Kidney (tissue), 13 donors: ENCODE measurements at regions not wholly inside any gene's neighbourhood (a gene's known extent, or its start where the extent isn't known, plus 50 kb on each side); places are given as distances from the start of the nearest gene placed in this dataset.

ENCODE experiments used
- DNase-seq, 5 donors: peaks; one replicate each; pipeline ENCODE4 v3.0.0-alpha.2; 2013 to 2020
- FAIRE-seq: peaks from 2 replicates; lab custom pipeline; 2012; peaks lifted over from hg19 to GRCh38; lab: Jason Lieb, UNC
- H3K27ac ChIP-seq, 2 donors: one replicate each; pipeline ENCODE4 v1.7.0; 2013; ENCODE audit warnings: low read depth in 2 of 2, low read length in 2 of 2, inconsistent platforms in 1 of 2
- H3K27me3 ChIP-seq: one replicate; pipeline ENCODE4 v1.7.1; 2013; ENCODE audit warnings: low read length, inconsistent platforms; ENCODE audit not compliant: control insufficient read depth, insufficient read depth
- H3K36me3 ChIP-seq, 3 donors: one replicate each; pipeline versions ENCODE4 v1.7.0 to v1.7.1; 2013; ENCODE audit warnings: low read length in 3 of 3, control low read depth in 1 of 3, inconsistent platforms in 1 of 3; ENCODE audit not compliant: insufficient read depth in 3 of 3, control insufficient read depth in 2 of 3
- H3K4me1 ChIP-seq, 3 donors: one replicate each; pipeline versions ENCODE4 v1.7.0 to v1.7.1; 2013; ENCODE audit warnings: low read length in 3 of 3, inconsistent platforms in 1 of 3, low read depth in 1 of 3; ENCODE audit not compliant: control insufficient read depth in 2 of 3, insufficient read depth in 2 of 3
- H3K4me3 ChIP-seq, 3 donors: one replicate each; pipeline versions ENCODE4 v1.7.0 to v1.8.1; 2013; ENCODE audit warnings: low read length in 3 of 3, control low read depth in 1 of 3, inconsistent platforms in 1 of 3
- H3K9ac ChIP-seq, 3 donors: one replicate each; pipeline versions ENCODE4 v1.7.0 to v1.7.1; 2013; ENCODE audit warnings: low read length in 3 of 3, control low read depth in 1 of 3, inconsistent platforms in 1 of 3
- H3K9me3 ChIP-seq, 3 donors: one replicate each; pipeline versions ENCODE4 v1.7.0 to v1.7.1; 2013; ENCODE audit warnings: low read length in 3 of 3, control low read depth in 1 of 3, inconsistent platforms in 1 of 3; ENCODE audit not compliant: control insufficient read depth in 2 of 3, insufficient read depth in 1 of 3
- CTCF ChIP-seq: IDR thresholded peaks from 3 replicates; pipeline ENCODE4 v1.5.1; 2012; ENCODE audit warnings: mild to moderate bottlenecking, moderate library complexity, borderline replicate concordance; ENCODE audit not compliant: insufficient read depth; ENCODE audit errors: extremely low read depth
- intact Hi-C: fragments of 100-400 bp; cut with DNase I; formaldehyde crosslinking; loops from one replicate; pipeline ENCODE4 v1.11.1; 2022
- donor health status: control.
- donor health status: control.
- donor health status: control.
- donor health status: control.
- donor health status: control.
- donor health status: DM: yes; HTN: yes; CAD: no.
- donor health status: Normal renal cell carcinoma (clear cell type).

- no peak overlapping the region for H3K27ac ChIP-seq
- FAIRE-seq (no peak), DNase-seq (no peak)
- H3K9me3 ChIP-seq, result no peaks in the 10 kb centered on the region
- H3K27me3 ChIP-seq, result no peaks in the 10 kb centered on the region
- H3K4me3 ChIP-seq, result no peak overlapping the region
- no peaks in the 10 kb centered on the region for H3K4me1 ChIP-seq
- no peak for TF ChIP-seq CTCF
- intact Hi-C loops, result no loop called here
- no peaks in the 10 kb centered on the region for H3K36me3 ChIP-seq
- H3K9ac ChIP-seq, result no peak overlapping the region
These were observed 106.6 kb upstream of the RGS17 start for GRCh38 chr6:153237670-153238069.

GRCh38 chr6:153231048-153231646, 100.1 kb upstream of the RGS17 start:
- intact Hi-C loops, result no loop called here
- no peaks in the 10 kb centered on the region for H3K27me3 ChIP-seq
- H3K36me3 ChIP-seq, result no peaks in the 10 kb centered on the region
- no peaks in the 10 kb centered on the region for H3K4me1 ChIP-seq
- H3K9me3 ChIP-seq, result no peaks in the 10 kb centered on the region
- FAIRE-seq (no peak), DNase-seq (peak in 4 of 5 donors; percentile 59 to 74 (median 62))
- no peak overlapping the region for H3K27ac ChIP-seq
- H3K9ac ChIP-seq, result no peak overlapping the region
- peak overlapping the region in 1 of 3 donors; percentile 36 for H3K4me3 ChIP-seq
- TF ChIP-seq CTCF, result peak; percentile 83

- no peak overlapping the region for H3K9ac ChIP-seq
- no peaks in the 10 kb centered on the region for H3K36me3 ChIP-seq
- no peaks in the 10 kb centered on the region for H3K4me1 ChIP-seq
- no peaks in the 10 kb centered on the region for H3K9me3 ChIP-seq
- DNase-seq (no peak), FAIRE-seq (no peak)
- no peak for TF ChIP-seq CTCF
- no peaks in the 10 kb centered on the region for H3K27me3 ChIP-seq
- intact Hi-C loops, result no loop called here
- no peak overlapping the region for H3K27ac ChIP-seq
- no peak overlapping the region for H3K4me3 ChIP-seq
These were observed 87.2 kb upstream of the RGS17 start for GRCh38 chr6:153218184-153218792.
